ENCODE measurements at regions not wholly inside any gene's neighbourhood (a gene's known extent, or its start where the extent isn't known, plus 50 kb on each side); places are given as distances from the start of the nearest gene placed in this dataset.

- no peak for TF ChIP-seq POLR2A (IDR thresholded peaks at IDR 0.05; ENCODE audit: low read length)
- TF ChIP-seq GATA1 (IDR thresholded peaks at IDR 0.05; ENCODE audit: low read depth, low read length), result no peak
Measured at GRCh38 chr5:14954216-14954615, 82.6 kb upstream of the ANKH start.
